ENCODE measurements at regions not wholly inside any gene's neighbourhood (a gene's known extent, or its start where the extent isn't known, plus 50 kb on each side); places are given as distances from the start of the nearest gene placed in this dataset.
"Not testable (repeated sequence)": the region's sequence is repeated elsewhere in the genome, so short reads cannot be mapped to it uniquely, and the experiment has no call there.

GRCh38 chr1:79193211-79194079, 186.9 kb upstream of the ADGRL4 start:
- no peak for DNase-seq (ENCODE audit: low spot score)

GRCh38 chr1:79190074-79190473, 183.5 kb upstream of the ADGRL4 start:
- DNase-seq (ENCODE audit: low spot score) = no peak

GRCh38 chr1:79188337-79188736, 181.8 kb upstream of the ADGRL4 start:
- DNase-seq (ENCODE audit: low spot score) = no peak

GRCh38 chr1:79186260-79186659, 179.7 kb upstream of the ADGRL4 start:
- DNase-seq (ENCODE audit: low spot score) = no peak

- DNase-seq (ENCODE audit: low spot score) = no peak
These were observed 171.3 kb upstream of the ADGRL4 start for GRCh38 chr1:79177844-79178243.

GRCh38 chr1:79161077-79161476, 154.5 kb upstream of the ADGRL4 start:
- DNase-seq (ENCODE audit: low spot score) = no peak

GRCh38 chr1:79155991-79156390, 149.5 kb upstream of the ADGRL4 start:
- DNase-seq (ENCODE audit: low spot score) = no peak

- DNase-seq (ENCODE audit: low spot score) = no peak
These were observed 144.7 kb upstream of the ADGRL4 start for GRCh38 chr1:79151006-79151796.

- no peak for DNase-seq (ENCODE audit: low spot score)
These were observed 144.0 kb upstream of the ADGRL4 start for GRCh38 chr1:79150576-79150975.

GRCh38 chr1:79138227-79138626, 131.7 kb upstream of the ADGRL4 start:
- not testable (repeated sequence) for DNase-seq (ENCODE audit: low spot score)

- no peak for DNase-seq (ENCODE audit: low spot score)
These were observed 127.3 kb upstream of the ADGRL4 start for GRCh38 chr1:79133774-79134364.

GRCh38 chr1:79131626-79132025, 125.1 kb upstream of the ADGRL4 start:
- no peak for DNase-seq (ENCODE audit: low spot score)

GRCh38 chr1:79129914-79130313, 123.4 kb upstream of the ADGRL4 start:
- peak; percentile 54 for DNase-seq (ENCODE audit: low spot score)

- no peak for DNase-seq (ENCODE audit: low spot score)
These were observed 122.2 kb upstream of the ADGRL4 start for GRCh38 chr1:79128722-79129121.

GRCh38 chr1:79124756-79125155, 118.2 kb upstream of the ADGRL4 start:
- no peak for DNase-seq (ENCODE audit: low spot score)

GRCh38 chr1:79122521-79122920, 116.0 kb upstream of the ADGRL4 start:
- DNase-seq (ENCODE audit: low spot score) = no peak

- DNase-seq (ENCODE audit: low spot score) = no peak
These were observed 110.8 kb upstream of the ADGRL4 start for GRCh38 chr1:79117376-79117775.

- no peak for DNase-seq (ENCODE audit: low spot score)
These were observed 107.3 kb upstream of the ADGRL4 start for GRCh38 chr1:79113836-79114235.

GRCh38 chr1:79110749-79111148, 104.2 kb upstream of the ADGRL4 start:
- peak; percentile 69 for DNase-seq (ENCODE audit: low spot score)

GRCh38 chr1:79109445-79109844, 102.9 kb upstream of the ADGRL4 start:
- no peak for DNase-seq (ENCODE audit: low spot score)

- no peak for DNase-seq (ENCODE audit: low spot score)
These were observed 99.0 kb upstream of the ADGRL4 start for GRCh38 chr1:79105500-79105899.

GRCh38 chr1:79104617-79105016, 98.1 kb upstream of the ADGRL4 start:
- no peak for DNase-seq (ENCODE audit: low spot score)

Measured in SK-N-DZ (cell line).